A549 (cell line): ENCODE measurements at regions not wholly inside any gene's neighbourhood (a gene's known extent, or its start where the extent isn't known, plus 50 kb on each side); places are given as distances from the start of the nearest gene placed in this dataset.

ENCODE experiments used
- ATAC-seq, 2 experiments: fragments of 200-7000 bp in 1 of 2; fragments of >200 bp in 1 of 2; cut with Nextera tagmentation in 1 of 2; cut with Tn5 transposase in 1 of 2; 3 replicates each; pipeline versions ENCODE4 v1.8.0 to v1.9.1; 2018 to 2020; ENCODE audit warnings: mild to moderate bottlenecking in 1 of 2, moderate library complexity in 1 of 2
- CTCF ChIA-PET: fragments of 300-600 bp; sonication (Branson Sonifier 250); formaldehyde crosslinking; extraction: SDS; loops from one replicate; lab custom pipeline; 2021; ENCODE audit warnings: antibody characterized with exemption, inconsistent platforms; lab: Yijun Ruan, JAX
- POLR2A ChIA-PET: fragments of 350-600 bp; formaldehyde crosslinking; extraction: SDS; loops from one replicate; lab custom pipeline; 2021; ENCODE audit warnings: antibody characterized with exemption, inconsistent platforms; lab: Yijun Ruan, JAX
- DNase-seq, 2 experiments: peaks; one replicate each; pipeline versions ENCODE4 v3.0.0 to v3.0.0-alpha.2; 2011 to 2016; ENCODE audit warnings: low read depth in 1 of 2, low spot score in 1 of 2
- FAIRE-seq: peaks from 2 replicates; lab custom pipeline; 2011; peaks lifted over from hg19 to GRCh38; lab: Jason Lieb, UNC
- H3K27ac ChIP-seq, 2 experiments: fragments of >200 bp; sonication (Bioruptor Twin); formaldehyde crosslinking; 3 replicates each; pipeline ENCODE4 v1.5.1; 2016 to 2017
- H3K4me1 ChIP-seq: fragments of >200 bp; sonication (Bioruptor Twin); formaldehyde crosslinking; 3 replicates; pipeline ENCODE4 v1.6.1; 2016
- H3K4me2 ChIP-seq: fragments of >200 bp; sonication (Bioruptor Twin); formaldehyde crosslinking; 3 replicates; pipeline ENCODE4 v1.6.1; 2016
- H3K4me3 ChIP-seq: fragments of >200 bp; sonication (Bioruptor Twin); formaldehyde crosslinking; 3 replicates; pipeline ENCODE4 v1.5.1; 2016
- H3K9me3 ChIP-seq: fragments of >200 bp; sonication (Bioruptor Twin); formaldehyde crosslinking; 3 replicates; pipeline ENCODE4 v1.6.1; 2016
- CBX8 ChIP-seq: fragments of 200-600 bp; sonication (generic); IDR thresholded peaks from 2 replicates; pipeline ENCODE4 v1.6.1; 2016
- CEBPB ChIP-seq, 2 experiments: fragments of >200 bp in 1 of 2; sonication (Bioruptor Twin) in 1 of 2; formaldehyde crosslinking in 1 of 2; IDR thresholded peaks; 2 replicates each; pipeline ENCODE4 v1.6.1; 2012 to 2016
- CTCF ChIP-seq: fragments of >200 bp; sonication (Bioruptor Twin); formaldehyde crosslinking; IDR thresholded peaks from 3 replicates; pipeline ENCODE4 v1.5.1; 2016
- EHF ChIP-seq: fragments of 250-450 bp; sonication (Bioruptor Pico); IDR thresholded peaks from 2 replicates; pipeline ENCODE4 v1.5.0; 2020; ENCODE audit warnings: mild to moderate bottlenecking
- EHMT2 ChIP-seq: fragments of 200-600 bp; sonication (generic); IDR thresholded peaks from 2 replicates; pipeline ENCODE4 v1.6.1; 2016; ENCODE audit warnings: antibody characterized with exemption, low read depth, mild to moderate bottlenecking, moderate library complexity
- FOSB ChIP-seq: fragments of 250-450 bp; sonication (Bioruptor Pico); IDR thresholded peaks from 2 replicates; pipeline ENCODE4 v1.5.0; 2020; ENCODE audit warnings: mild to moderate bottlenecking, moderate library complexity
- FOSL2 ChIP-seq, 2 experiments: fragments of 450-650 bp in 1 of 2; fragments of >200 bp in 1 of 2; sonication (Bioruptor Twin) in 1 of 2; formaldehyde crosslinking; IDR thresholded peaks; 2 replicates each; pipeline versions ENCODE4 v1.5.0 to v1.6.1; 2016 to 2020; ENCODE audit warnings: mild to moderate bottlenecking in 1 of 2, moderate library complexity in 1 of 2
- HEYL ChIP-seq: fragments of 250-450 bp; sonication (Bioruptor Pico); IDR thresholded peaks from 2 replicates; pipeline ENCODE4 v1.8.0; 2021; ENCODE audit warnings: mild to moderate bottlenecking, moderate library complexity
- HOXA7 ChIP-seq: fragments of 250-450 bp; sonication (Bioruptor Pico); IDR thresholded peaks from 2 replicates; pipeline ENCODE4 v1.5.0; 2020; ENCODE audit warnings: mild to moderate bottlenecking, moderate library complexity
- HOXB5 ChIP-seq: fragments of 250-450 bp; sonication (Bioruptor Pico); IDR thresholded peaks from 2 replicates; pipeline ENCODE4 v1.5.0; 2020; ENCODE audit warnings: mild to moderate bottlenecking, moderate library complexity
- JUNB ChIP-seq: fragments of >200 bp; sonication (Bioruptor Twin); formaldehyde crosslinking; IDR thresholded peaks from 2 replicates; pipeline ENCODE4 v1.6.1; 2016
- KDM1A ChIP-seq: fragments of 200-600 bp; sonication (generic); IDR thresholded peaks from 2 replicates; pipeline ENCODE4 v1.6.1; 2016; ENCODE audit warnings: low read depth, mild to moderate bottlenecking
- KDM5A ChIP-seq: fragments of 200-600 bp; sonication (generic); IDR thresholded peaks from 2 replicates; pipeline ENCODE4 v1.6.1; 2016; ENCODE audit warnings: antibody characterized with exemption, mild to moderate bottlenecking
- NPAS2 ChIP-seq: fragments of 250-450 bp; sonication (Bioruptor Pico); IDR thresholded peaks from 2 replicates; pipeline ENCODE4 v1.8.0; 2022; ENCODE audit warnings: mild to moderate bottlenecking, moderate library complexity, borderline replicate concordance
- NR3C1 ChIP-seq: fragments of >200 bp; sonication (Bioruptor Twin); formaldehyde crosslinking; IDR thresholded peaks from 3 replicates; pipeline ENCODE4 v1.6.1; 2017
- PHF8 ChIP-seq: fragments of 200-600 bp; sonication (generic); IDR thresholded peaks from 2 replicates; pipeline ENCODE4 v1.6.1; 2016; ENCODE audit warnings: low read depth, mild to moderate bottlenecking, antibody characterized with exemption, moderate library complexity, borderline replicate concordance
- POLR2A ChIP-seq: IDR thresholded peaks from 2 replicates; pipeline ENCODE4 v1.6.1; 2012; ENCODE audit warnings: mild to moderate bottlenecking, low read length
- POLR2AphosphoS2 ChIP-seq: conservative IDR thresholded peaks from 2 replicates; pipeline ENCODE4 v1.6.1; 2012; ENCODE audit warnings: low read length, improper control_type of control experiment, inconsistent platforms
- RAD21 ChIP-seq, 2 experiments: fragments of >200 bp in 1 of 2; sonication (Bioruptor Twin) in 1 of 2; formaldehyde crosslinking in 1 of 2; IDR thresholded peaks in 1 of 2; conservative IDR thresholded peaks in 1 of 2; 2 replicates in 1 of 2; 3 replicates in 1 of 2; pipeline ENCODE4 v1.6.1; 2012 to 2018; ENCODE audit warnings: inconsistent platforms in 1 of 2
- RCOR1 ChIP-seq: fragments of 150-350 bp; IDR thresholded peaks from 2 replicates; pipeline ENCODE4 v1.6.1; 2014; ENCODE audit warnings: antibody characterized with exemption, low read length, low read depth
- TP53 ChIP-seq: fragments of 250-450 bp; sonication (Bioruptor Pico); IDR thresholded peaks from 2 replicates; pipeline ENCODE4 v1.5.0; 2021; ENCODE audit warnings: mild to moderate bottlenecking, moderate library complexity
- ZFP36 ChIP-seq: fragments of 450-650 bp; IDR thresholded peaks from 2 replicates; pipeline ENCODE4 v1.6.1; 2014; ENCODE audit warnings: borderline replicate concordance; ENCODE audit not compliant: partially characterized antibody
- WGBS: methylation state at CpG from one replicate; pipeline ENCODE4 v1.1.6; 2017; ENCODE audit errors: missing lambda C conversion rate; 5-methylcytosine and 5-hydroxymethylcytosine counted together
- TF ChIP-seq, protein P1 (sequence below): fragments of 450-650 bp; IDR thresholded peaks from 2 replicates; pipeline ENCODE4 v1.6.1; 2014; ENCODE audit warnings: antibody characterized with exemption
- TF ChIP-seq, protein P2 (sequence below): fragments of >200 bp; sonication (Bioruptor Twin); formaldehyde crosslinking; IDR thresholded peaks from 3 replicates; pipeline ENCODE4 v1.6.1; 2016

- no peak overlapping the region for H3K4me2 ChIP-seq
- ATAC-seq (no peak), FAIRE-seq (no peak), DNase-seq (no peak)
- ChIA-PET POLR2A (no interaction called here), CTCF (no interaction called here)
- no peaks in the 10 kb centered on the region for H3K9me3 ChIP-seq
- WGBS = 46% methylated on average over 14 of the region's 15 CpGs
- no peaks in the 10 kb centered on the region for H3K4me1 ChIP-seq
- no peak overlapping the region for H3K27ac ChIP-seq
- no peak overlapping the region for H3K4me3 ChIP-seq
- no peak for TF ChIP-seq TP53 (CRISPR knock-in tag)
Measured at GRCh38 chr16:66309215-66309807, 57.2 kb upstream of the CDH5 start.

- POLR2A ChIA-PET = no interaction called here
- no peak overlapping the region for H3K27ac ChIP-seq
- CTCF ChIA-PET = no interaction called here
- FAIRE-seq (no peak), DNase-seq (no peak), ATAC-seq (no peak)
- no peak overlapping the region for H3K4me2 ChIP-seq
- WGBS = 29% methylated on average over 5 of the region's 5 CpGs
- no peak overlapping the region for H3K4me3 ChIP-seq
- H3K4me1 ChIP-seq = no peaks in the 10 kb centered on the region
- no peaks in the 10 kb centered on the region for H3K9me3 ChIP-seq
- no peak for TF ChIP-seq CEBPB (IDR thresholded peaks at IDR 0.05)
- no peak for TF ChIP-seq NPAS2
- no peak for TF ChIP-seq EHMT2
- no peak for TF ChIP-seq HOXA7 (CRISPR knock-in tag)
- TF ChIP-seq FOSB = no peak
- no peak for TF ChIP-seq KDM1A
- TF ChIP-seq CBX8 = no peak
- TF ChIP-seq EHF (CRISPR knock-in tag) = no peak
- TF ChIP-seq, protein P1, sequence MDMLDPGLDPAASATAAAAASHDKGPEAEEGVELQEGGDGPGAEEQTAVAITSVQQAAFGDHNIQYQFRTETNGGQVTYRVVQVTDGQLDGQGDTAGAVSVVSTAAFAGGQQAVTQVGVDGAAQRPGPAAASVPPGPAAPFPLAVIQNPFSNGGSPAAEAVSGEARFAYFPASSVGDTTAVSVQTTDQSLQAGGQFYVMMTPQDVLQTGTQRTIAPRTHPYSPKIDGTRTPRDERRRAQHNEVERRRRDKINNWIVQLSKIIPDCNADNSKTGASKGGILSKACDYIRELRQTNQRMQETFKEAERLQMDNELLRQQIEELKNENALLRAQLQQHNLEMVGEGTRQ = no peak
- no peak for TF ChIP-seq ZFP36
- no peak for TF ChIP-seq NR3C1
- TF ChIP-seq POLR2AphosphoS2 = no peak
- no peak for TF ChIP-seq FOSL2 (IDR thresholded peaks at IDR 0.05)
- no peak for TF ChIP-seq FOSL2 (CRISPR knock-in tag; IDR thresholded peaks at IDR 0.05)
- no peak for TF ChIP-seq JUNB
- TF ChIP-seq POLR2A = no peak
- TF ChIP-seq KDM5A = no peak
- no peak for TF ChIP-seq CTCF
- no peak for TF ChIP-seq TP53 (CRISPR knock-in tag)
- TF ChIP-seq, protein P2, sequence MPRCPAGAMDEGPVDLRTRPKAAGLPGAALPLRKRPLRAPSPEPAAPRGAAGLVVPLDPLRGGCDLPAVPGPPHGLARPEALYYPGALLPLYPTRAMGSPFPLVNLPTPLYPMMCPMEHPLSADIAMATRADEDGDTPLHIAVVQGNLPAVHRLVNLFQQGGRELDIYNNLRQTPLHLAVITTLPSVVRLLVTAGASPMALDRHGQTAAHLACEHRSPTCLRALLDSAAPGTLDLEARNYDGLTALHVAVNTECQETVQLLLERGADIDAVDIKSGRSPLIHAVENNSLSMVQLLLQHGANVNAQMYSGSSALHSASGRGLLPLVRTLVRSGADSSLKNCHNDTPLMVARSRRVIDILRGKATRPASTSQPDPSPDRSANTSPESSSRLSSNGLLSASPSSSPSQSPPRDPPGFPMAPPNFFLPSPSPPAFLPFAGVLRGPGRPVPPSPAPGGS = no peak
Measured at GRCh38 chr16:66308096-66308495, 58.4 kb upstream of the CDH5 start.

DNA sequence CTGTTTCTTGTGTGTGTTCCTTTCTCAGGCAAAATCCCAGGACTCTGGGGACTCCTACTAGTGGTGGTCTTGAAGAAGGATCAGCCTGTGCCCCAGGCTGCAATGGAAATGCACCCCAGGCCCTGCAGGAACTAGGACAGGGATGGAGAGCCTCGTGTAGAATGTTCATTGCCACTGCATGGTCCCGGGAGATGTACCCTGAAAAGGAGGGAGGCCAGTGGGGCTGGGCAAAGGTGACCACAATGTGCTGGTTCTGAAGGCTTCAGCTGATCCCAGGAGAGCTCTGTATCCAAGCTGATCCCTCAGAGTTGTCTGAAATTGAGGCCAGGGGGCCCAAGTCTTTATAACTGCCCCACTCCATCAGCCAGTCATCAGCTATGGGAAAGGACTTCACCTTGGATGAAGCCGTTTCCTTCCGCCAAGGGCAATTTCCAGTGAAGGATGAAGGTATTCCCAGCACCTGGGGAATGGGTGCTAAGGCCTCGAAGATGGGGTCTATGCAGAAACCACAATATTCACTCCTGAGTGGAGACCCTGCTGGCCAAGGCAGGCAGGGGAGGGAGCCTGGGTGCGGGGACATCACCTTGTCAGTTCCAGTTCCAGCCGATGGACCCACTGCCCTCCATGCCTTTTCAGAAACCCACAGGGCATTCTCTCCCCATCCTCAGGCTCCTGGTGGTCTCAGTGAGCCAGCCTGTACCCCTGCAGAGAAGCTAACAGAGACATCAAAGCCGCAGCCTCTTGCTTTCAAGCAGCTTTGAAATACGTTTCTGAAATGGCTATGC is 59.9 kb upstream of the CDH5 start:
- no peak for TF ChIP-seq HOXB5 (CRISPR knock-in tag)
- no peak for TF ChIP-seq RAD21 (conservative IDR thresholded peaks at IDR 0.05 in 1 of 2, IDR thresholded peaks at IDR 0.05 in 1 of 2)
- TF ChIP-seq, protein P1 = no peak
- no peak for TF ChIP-seq RCOR1
- no peak for TF ChIP-seq PHF8
- TF ChIP-seq HEYL (CRISPR knock-in tag) = no peak
- ATAC-seq = no peak
- Histone ChIP-seq H3K4me1 (no peaks in the 10 kb centered on the region), H3K4me3 (no peak overlapping the region), H3K9me3 (no peaks in the 10 kb centered on the region), H3K27ac (no peak overlapping the region), H3K4me2 (no peak overlapping the region)
- CTCF ChIA-PET = interaction anchor here (0.6 to 1.0 kb wide), 2 partner anchors 12 to 1217 kb away, joined by 3 to 4 read pairs; no protein-coding TSS in a partner anchor
- 50% methylated on average over 9 of the region's 9 CpGs for WGBS
- POLR2A ChIA-PET = no interaction called here
- no peak for FAIRE-seq
- DNase-seq = no peak
